HepG2 (cell line): ENCODE measurements at regions not wholly inside any gene's neighbourhood (a gene's known extent, or its start where the extent isn't known, plus 50 kb on each side); places are given as distances from the start of the nearest gene placed in this dataset.

Experiments
- HNRNPUL1 ChIP-seq: fragments of 200-400 bp; formaldehyde crosslinking; IDR thresholded peaks from 2 replicates; pipeline ENCODE4 v1.6.1; 2017; ENCODE audit warnings: low read depth, mild to moderate bottlenecking, low read length, moderate library complexity
- MAZ ChIP-seq, 2 experiments: sonication (generic) in 1 of 2; formaldehyde crosslinking in 1 of 2; IDR thresholded peaks; 2 replicates each; pipeline versions ENCODE4 v1.5.0 to v1.6.1; 2012 to 2020; ENCODE audit warnings: low read depth in 2 of 2, mild to moderate bottlenecking in 2 of 2, borderline replicate concordance in 1 of 2, improper control_type of control experiment in 1 of 2, low read length in 1 of 2, missing genetic modification reagents in 1 of 2, moderate library complexity in 1 of 2
- ZBTB20 ChIP-seq: sonication (generic); formaldehyde crosslinking; IDR thresholded peaks from 2 replicates; pipeline ENCODE4 v1.8.1; 2023; ENCODE audit warnings: missing genetic modification reagents, low read depth, mild to moderate bottlenecking, borderline replicate concordance
- ZSCAN20 ChIP-seq: sonication (generic); formaldehyde crosslinking; IDR thresholded peaks from 2 replicates; pipeline ENCODE4 v1.4.0; 2020; ENCODE audit warnings: missing genetic modification reagents, mild to moderate bottlenecking, borderline replicate concordance
- TF ChIP-seq, protein P1 (sequence below): sonication (generic); formaldehyde crosslinking; IDR thresholded peaks from 2 replicates; pipeline ENCODE4 v1.9.0; 2021; ENCODE audit warnings: missing genetic modification reagents, borderline replicate concordance
- TF ChIP-seq, protein P2 (sequence below): IDR thresholded peaks from 2 replicates; pipeline ENCODE4 v1.6.1; 2016; ENCODE audit warnings: low read depth, missing genetic modification reagents, missing compliant biosample characterization

DNA sequence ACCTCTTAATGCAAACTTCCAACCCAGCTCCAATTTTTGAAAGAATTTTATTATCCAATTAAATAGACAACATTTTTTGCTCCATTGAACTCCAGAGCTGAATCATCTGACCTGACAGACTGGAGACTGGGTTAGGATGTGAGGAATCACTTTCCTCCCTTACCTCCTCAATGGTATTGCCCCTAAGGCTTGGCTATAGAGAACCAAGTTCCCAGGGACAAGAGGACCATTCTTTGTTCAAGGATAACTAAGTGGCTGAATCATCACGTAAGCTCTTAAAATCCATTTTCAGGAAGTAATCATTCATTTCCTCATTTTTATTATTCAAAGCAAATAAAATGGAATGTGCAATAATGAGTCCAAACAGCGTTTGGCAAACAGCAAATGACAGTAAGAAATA is 335.1 kb downstream of the GATA3 start:
- TF ChIP-seq MAZ (IDR thresholded peaks at IDR 0.05; ENCODE audit: borderline replicate concordance, low read depth, low read length) (no peak), MAZ (CRISPR knock-in tag; IDR thresholded peaks at IDR 0.05; ENCODE audit: low read depth) (no peak), ZBTB20 (CRISPR knock-in tag) (no peak), HNRNPUL1 (no peak), ZSCAN20 (CRISPR knock-in tag) (no peak)
- TF ChIP-seq, protein P1, sequence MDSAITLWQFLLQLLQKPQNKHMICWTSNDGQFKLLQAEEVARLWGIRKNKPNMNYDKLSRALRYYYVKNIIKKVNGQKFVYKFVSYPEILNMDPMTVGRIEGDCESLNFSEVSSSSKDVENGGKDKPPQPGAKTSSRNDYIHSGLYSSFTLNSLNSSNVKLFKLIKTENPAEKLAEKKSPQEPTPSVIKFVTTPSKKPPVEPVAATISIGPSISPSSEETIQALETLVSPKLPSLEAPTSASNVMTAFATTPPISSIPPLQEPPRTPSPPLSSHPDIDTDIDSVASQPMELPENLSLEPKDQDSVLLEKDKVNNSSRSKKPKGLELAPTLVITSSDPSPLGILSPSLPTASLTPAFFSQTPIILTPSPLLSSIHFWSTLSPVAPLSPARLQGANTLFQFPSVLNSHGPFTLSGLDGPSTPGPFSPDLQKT (CRISPR knock-in tag) = no peak
- TF ChIP-seq, protein P2, sequence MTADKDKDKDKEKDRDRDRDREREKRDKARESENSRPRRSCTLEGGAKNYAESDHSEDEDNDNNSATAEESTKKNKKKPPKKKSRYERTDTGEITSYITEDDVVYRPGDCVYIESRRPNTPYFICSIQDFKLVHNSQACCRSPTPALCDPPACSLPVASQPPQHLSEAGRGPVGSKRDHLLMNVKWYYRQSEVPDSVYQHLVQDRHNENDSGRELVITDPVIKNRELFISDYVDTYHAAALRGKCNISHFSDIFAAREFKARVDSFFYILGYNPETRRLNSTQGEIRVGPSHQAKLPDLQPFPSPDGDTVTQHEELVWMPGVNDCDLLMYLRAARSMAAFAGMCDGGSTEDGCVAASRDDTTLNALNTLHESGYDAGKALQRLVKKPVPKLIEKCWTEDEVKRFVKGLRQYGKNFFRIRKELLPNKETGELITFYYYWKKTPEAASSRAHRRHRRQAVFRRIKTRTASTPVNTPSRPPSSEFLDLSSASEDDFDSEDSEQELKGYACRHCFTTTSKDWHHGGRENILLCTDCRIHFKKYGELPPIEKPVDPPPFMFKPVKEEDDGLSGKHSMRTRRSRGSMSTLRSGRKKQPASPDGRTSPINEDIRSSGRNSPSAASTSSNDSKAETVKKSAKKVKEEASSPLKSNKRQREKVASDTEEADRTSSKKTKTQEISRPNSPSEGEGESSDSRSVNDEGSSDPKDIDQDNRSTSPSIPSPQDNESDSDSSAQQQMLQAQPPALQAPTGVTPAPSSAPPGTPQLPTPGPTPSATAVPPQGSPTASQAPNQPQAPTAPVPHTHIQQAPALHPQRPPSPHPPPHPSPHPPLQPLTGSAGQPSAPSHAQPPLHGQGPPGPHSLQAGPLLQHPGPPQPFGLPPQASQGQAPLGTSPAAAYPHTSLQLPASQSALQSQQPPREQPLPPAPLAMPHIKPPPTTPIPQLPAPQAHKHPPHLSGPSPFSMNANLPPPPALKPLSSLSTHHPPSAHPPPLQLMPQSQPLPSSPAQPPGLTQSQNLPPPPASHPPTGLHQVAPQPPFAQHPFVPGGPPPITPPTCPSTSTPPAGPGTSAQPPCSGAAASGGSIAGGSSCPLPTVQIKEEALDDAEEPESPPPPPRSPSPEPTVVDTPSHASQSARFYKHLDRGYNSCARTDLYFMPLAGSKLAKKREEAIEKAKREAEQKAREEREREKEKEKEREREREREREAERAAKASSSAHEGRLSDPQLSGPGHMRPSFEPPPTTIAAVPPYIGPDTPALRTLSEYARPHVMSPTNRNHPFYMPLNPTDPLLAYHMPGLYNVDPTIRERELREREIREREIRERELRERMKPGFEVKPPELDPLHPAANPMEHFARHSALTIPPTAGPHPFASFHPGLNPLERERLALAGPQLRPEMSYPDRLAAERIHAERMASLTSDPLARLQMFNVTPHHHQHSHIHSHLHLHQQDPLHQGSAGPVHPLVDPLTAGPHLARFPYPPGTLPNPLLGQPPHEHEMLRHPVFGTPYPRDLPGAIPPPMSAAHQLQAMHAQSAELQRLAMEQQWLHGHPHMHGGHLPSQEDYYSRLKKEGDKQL = no peak
